Stomach (tissue), 4 donors: ENCODE measurements at regions not wholly inside any gene's neighbourhood (a gene's known extent, or its start where the extent isn't known, plus 50 kb on each side); places are given as distances from the start of the nearest gene placed in this dataset.

Experiments
- CTCF ChIP-seq, 7 experiments: fragments of 450-650 bp in 4 of 7; fragments of 200-600 bp in 3 of 7; sonication (generic) in 3 of 7; IDR thresholded peaks; one replicate each; pipeline ENCODE4 v1.5.1; 2016 to 2019; ENCODE audit warnings: antibody characterized with exemption in 7 of 7, control low read depth in 2 of 7, mild to moderate bottlenecking in 1 of 7
- POLR2A ChIP-seq, 4 donors: fragments of 450-650 bp; IDR thresholded peaks; one replicate each; pipeline ENCODE4 v1.6.1; 2016; ENCODE audit warnings: antibody characterized with exemption in 4 of 4, control low read depth in 2 of 4, mild to moderate bottlenecking in 1 of 4, moderate library complexity in 1 of 4

GRCh38 chr20:23140991-23141390 is 54.9 kb upstream of the CD93 start:
- TF ChIP-seq CTCF (IDR thresholded peaks at IDR 0.05) (no peak), POLR2A (IDR thresholded peaks at IDR 0.05) (no peak)
